Fibroblast of the aortic adventitia (primary cell): ENCODE measurements at regions not wholly inside any gene's neighbourhood (a gene's known extent, or its start where the extent isn't known, plus 50 kb on each side); places are given as distances from the start of the nearest gene placed in this dataset.

Experiments
- DNase-seq: peaks from one replicate; pipeline ENCODE4 v3.0.0-alpha.2; 2010; ENCODE audit warnings: low read depth
- H3K4me3 ChIP-seq: 2 replicates; pipeline ENCODE4 v1.5.1; 2011; ENCODE audit warnings: low read depth, mild to moderate bottlenecking, control low read depth, low read length, moderate library complexity
- CTCF ChIP-seq: IDR thresholded peaks from 2 replicates; pipeline ENCODE4 v1.5.1; 2011; ENCODE audit warnings: mild to moderate bottlenecking, low read length, control low read depth, inconsistent platforms; ENCODE audit not compliant: insufficient read depth

- no peak for TF ChIP-seq CTCF
- DNase-seq = no peak
- H3K4me3 ChIP-seq = peak overlapping the region; percentile 52
Observed at GRCh38 chr5:172558076-172558976, 82.7 kb upstream of the NEURL1B start.

- TF ChIP-seq CTCF = no peak
- H3K4me3 ChIP-seq = no peak overlapping the region
- peak; percentile 59 for DNase-seq
Observed at GRCh38 chr5:172556971-172557461, 84.0 kb upstream of the NEURL1B start.

GRCh38 chr5:172556262-172556661, 84.8 kb upstream of the NEURL1B start:
- peak; percentile 15 for DNase-seq
- H3K4me3 ChIP-seq = no peak overlapping the region
- TF ChIP-seq CTCF = no peak

- no peak overlapping the region for H3K4me3 ChIP-seq
- DNase-seq = no peak
- TF ChIP-seq CTCF = no peak
Observed at GRCh38 chr5:172554562-172554961, 86.5 kb upstream of the NEURL1B start.

GRCh38 chr5:172553903-172554302, 87.2 kb upstream of the NEURL1B start:
- no peak for TF ChIP-seq CTCF

GRCh38 chr5:172553167-172553566, 87.9 kb upstream of the NEURL1B start:
- DNase-seq = no peak
- no peak overlapping the region for H3K4me3 ChIP-seq
- TF ChIP-seq CTCF = no peak

More at GRCh38 chr5:172553903-172554302, 87.2 kb upstream of the NEURL1B start:
- no peak for DNase-seq
- no peak overlapping the region for H3K4me3 ChIP-seq
